H9 (cell line): ENCODE measurements at regions not wholly inside any gene's neighbourhood (a gene's known extent, or its start where the extent isn't known, plus 50 kb on each side); places are given as distances from the start of the nearest gene placed in this dataset.

Experiments
- DNase-seq: peaks from one replicate; pipeline ENCODE4 v3.0.0-alpha.2; 2017
- H2AFZ ChIP-seq: one replicate; pipeline ENCODE4 v1.6.1; 2013; ENCODE audit warnings: mild to moderate bottlenecking, low read length, control low read depth, moderate library complexity
- H2AK5ac ChIP-seq: 2 replicates; pipeline ENCODE4 v1.6.1; 2013; ENCODE audit warnings: low read length, control low read depth, mixed read lengths; ENCODE audit not compliant: insufficient read length
- H2BK120ac ChIP-seq: one replicate; pipeline ENCODE4 v1.6.1; 2013; ENCODE audit warnings: low read depth, mild to moderate bottlenecking, low read length, control low read depth, inconsistent platforms; ENCODE audit not compliant: poor library complexity, severe bottlenecking
- H2BK12ac ChIP-seq: 2 replicates; pipeline ENCODE4 v1.6.1; 2013; ENCODE audit warnings: low read length, control low read depth, mixed read lengths, low read depth; ENCODE audit not compliant: insufficient read length
- H2BK15ac ChIP-seq: 2 replicates; pipeline ENCODE4 v1.6.1; 2013; ENCODE audit warnings: low read depth, low read length, control low read depth
- H2BK20ac ChIP-seq: one replicate; pipeline ENCODE4 v1.6.1; 2013; ENCODE audit warnings: low read depth, mild to moderate bottlenecking, low read length, control low read depth, inconsistent platforms; ENCODE audit not compliant: poor library complexity, severe bottlenecking
- H2BK5ac ChIP-seq: 2 replicates; pipeline ENCODE4 v1.6.1; 2013; ENCODE audit warnings: low read length, control low read depth, mixed read lengths; ENCODE audit not compliant: insufficient read length
- H3K14ac ChIP-seq: 2 replicates; pipeline ENCODE4 v1.6.1; 2013; ENCODE audit warnings: low read length, control low read depth; ENCODE audit not compliant: insufficient read depth
- H3K18ac ChIP-seq: 2 replicates; pipeline ENCODE4 v1.6.1; 2013; ENCODE audit warnings: low read depth, mild to moderate bottlenecking, mixed read lengths, low read length, control low read depth; ENCODE audit not compliant: insufficient read length
- H3K23ac ChIP-seq: 2 replicates; pipeline ENCODE4 v1.6.1; 2013; ENCODE audit warnings: low read length, control low read depth, mixed read lengths, low read depth; ENCODE audit not compliant: insufficient read length
- H3K23me2 ChIP-seq: 2 replicates; pipeline ENCODE4 v1.6.1; 2013; ENCODE audit warnings: low read depth, mild to moderate bottlenecking, mixed read lengths, low read length, control low read depth; ENCODE audit not compliant: insufficient read length, poor library complexity, severe bottlenecking
- H3K27ac ChIP-seq: 2 replicates; pipeline ENCODE4 v1.5.1; 2013; ENCODE audit warnings: low read length, control low read depth, mixed read lengths, low read depth; ENCODE audit not compliant: insufficient read length
- H3K27me3 ChIP-seq: 2 replicates; pipeline ENCODE4 v1.6.1; 2013; ENCODE audit warnings: low read length, control low read depth, inconsistent platforms; ENCODE audit not compliant: insufficient read depth
- H3K4ac ChIP-seq: 2 replicates; pipeline ENCODE4 v1.6.1; 2013; ENCODE audit warnings: low read depth, mild to moderate bottlenecking, control low read depth, inconsistent platforms, low read length, moderate library complexity
- H3K4me1 ChIP-seq: 2 replicates; pipeline ENCODE4 v1.6.1; 2013; ENCODE audit warnings: low read length, control low read depth, inconsistent platforms; ENCODE audit not compliant: insufficient read depth
- H3K4me2 ChIP-seq: 2 replicates; pipeline ENCODE4 v1.6.1; 2013; ENCODE audit warnings: low read length, control low read depth, mixed read lengths; ENCODE audit not compliant: insufficient read length, insufficient read depth
- H3K56ac ChIP-seq: 2 replicates; pipeline ENCODE4 v1.6.1; 2013; ENCODE audit warnings: low read depth, mild to moderate bottlenecking, mixed read lengths, low read length, control low read depth; ENCODE audit not compliant: insufficient read length
- H3K79me1 ChIP-seq: 2 replicates; pipeline ENCODE4 v1.6.1; 2013; ENCODE audit warnings: low read depth, mild to moderate bottlenecking, moderate library complexity, low read length, control low read depth, inconsistent platforms; ENCODE audit not compliant: insufficient read depth, poor library complexity, severe bottlenecking
- H3K79me2 ChIP-seq: 2 replicates; pipeline ENCODE4 v1.6.1; 2013; ENCODE audit warnings: low read length, control low read depth, inconsistent platforms; ENCODE audit not compliant: insufficient read depth
- H3K9ac ChIP-seq: 2 replicates; pipeline ENCODE4 v1.6.1; 2013; ENCODE audit warnings: low read length, control low read depth, mixed read lengths; ENCODE audit not compliant: insufficient read length; ENCODE audit errors: extremely low read depth
- H3K9me3 ChIP-seq: one replicate; pipeline ENCODE4 v1.6.1; 2013; ENCODE audit warnings: low read depth, low read length, inconsistent platforms; ENCODE audit not compliant: control insufficient read depth
- H3T11ph ChIP-seq: one replicate; pipeline ENCODE4 v1.6.1; 2013; ENCODE audit warnings: mild to moderate bottlenecking, low read length, control low read depth, inconsistent platforms
- H4K20me1 ChIP-seq: one replicate; pipeline ENCODE4 v1.6.1; 2013; ENCODE audit not compliant: control insufficient read depth, insufficient read length, insufficient read depth
- H4K5ac ChIP-seq: 2 replicates; pipeline ENCODE4 v1.6.1; 2013; ENCODE audit warnings: low read depth, mild to moderate bottlenecking, mixed read lengths, low read length, control low read depth; ENCODE audit not compliant: insufficient read length
- H4K8ac ChIP-seq: replicated peaks from 2 replicates; pipeline ENCODE4 v1.6.1; 2013; ENCODE audit warnings: low read length, control low read depth, mixed read lengths, low read depth; ENCODE audit not compliant: insufficient read length
- H4K91ac ChIP-seq: 2 replicates; pipeline ENCODE4 v1.6.1; 2013; ENCODE audit warnings: low read depth, mild to moderate bottlenecking, moderate library complexity, mixed read lengths, low read length, control low read depth; ENCODE audit not compliant: insufficient read length
- H3K27ac Mint-ChIP-seq, 3 experiments: 2 replicates in 2 of 3; 3 replicates in 1 of 3; pipeline ENCODE4 v1.8.0; 2020 to 2021; ENCODE audit warnings: mixed read lengths in 3 of 3, mild to moderate bottlenecking in 1 of 3, moderate library complexity in 1 of 3
- H3K27me3 Mint-ChIP-seq: 2 replicates; pipeline ENCODE4 v1.8.0; 2021; ENCODE audit warnings: low read depth, mild to moderate bottlenecking, moderate library complexity, mixed read lengths
- H3K36me3 Mint-ChIP-seq, 3 experiments: 2 replicates in 2 of 3; 3 replicates in 1 of 3; pipeline ENCODE4 v1.8.0; 2020 to 2021; ENCODE audit warnings: low read depth in 3 of 3, mixed read lengths in 3 of 3; ENCODE audit not compliant: insufficient read depth in 1 of 3
- H3K4me1 Mint-ChIP-seq, 2 experiments: 2 replicates each; pipeline ENCODE4 v1.8.0; 2020; ENCODE audit warnings: mixed read lengths in 2 of 2
- H3K4me3 Mint-ChIP-seq, 2 experiments: 2 replicates in 1 of 2; 3 replicates in 1 of 2; pipeline ENCODE4 v1.8.0; 2020 to 2021; ENCODE audit warnings: mild to moderate bottlenecking in 2 of 2, mixed read lengths in 2 of 2, moderate library complexity in 1 of 2
- H3K9me3 Mint-ChIP-seq, 2 experiments: 2 replicates in 1 of 2; 3 replicates in 1 of 2; pipeline ENCODE4 v1.8.0; 2020; ENCODE audit warnings: mild to moderate bottlenecking in 2 of 2, mixed read lengths in 2 of 2, moderate library complexity in 1 of 2
- CTCF ChIP-seq: fragments of 200-600 bp; sonication (generic); conservative IDR thresholded peaks from 3 replicates; pipeline ENCODE4 v1.8.0; 2021; ENCODE audit warnings: antibody characterized with exemption, mild to moderate bottlenecking
- WGBS: extraction: QIAGEN DNeasy Blood & Tissue Kit; methylation state at CpG from one replicate; pipeline ENCODE4 v1.1.7; 2013; ENCODE audit warnings: missing lambda C conversion rate, low lambda C conversion rate, mixed read lengths; ENCODE audit not compliant: insufficient read length; ENCODE audit errors: extremely low coverage; 5-methylcytosine and 5-hydroxymethylcytosine counted together

GRCh38 chr10:44743535-44743934 lies 167.6 kb upstream of the TMEM72 start:
- peaks cover 0 to 7% (median 0%) of the 10 kb centered on the region in 3 experiments; a peak in 1 of 7 replicates for H3K36me3 Mint-ChIP-seq
- TF ChIP-seq CTCF, result no peak
- Histone ChIP-seq H2AFZ (no peak overlapping the region), H3K9me3 (no peaks in the 10 kb centered on the region), H3K9ac (no peak overlapping the region), H3K23ac (no peak overlapping the region), H3K18ac (no peak overlapping the region), H4K8ac (no peak overlapping the region), H2BK120ac (no peak overlapping the region), H2BK12ac (no peak overlapping the region), H3K4me2 (no peak overlapping the region), H4K20me1 (no peaks in the 10 kb centered on the region), H3K27me3 (no peaks in the 10 kb centered on the region), H3K27ac (no peak overlapping the region), H2AK5ac (no peak overlapping the region), H3T11ph (no peak overlapping the region), H3K23me2 (no peaks in the 10 kb centered on the region), H3K79me1 (no peaks in the 10 kb centered on the region), H3K56ac (no peak overlapping the region), H3K14ac (no peak overlapping the region), H2BK5ac (no peak overlapping the region), H3K4me1 (no peaks in the 10 kb centered on the region), H3K4ac (no peak overlapping the region), H3K79me2 (no peaks in the 10 kb centered on the region), H4K5ac (no peak overlapping the region), H2BK20ac (no peak overlapping the region), H4K91ac (no peak overlapping the region), H2BK15ac (no peak overlapping the region)
- H3K4me3 Mint-ChIP-seq, result no peak overlapping the region
- H3K27ac Mint-ChIP-seq, result no peak overlapping the region
- peaks cover 4 to 6% of the 10 kb centered on the region in 2 experiments; a peak in 2 of 5 replicates for H3K9me3 Mint-ChIP-seq
- peaks cover 4% of the 10 kb centered on the region for H3K27me3 Mint-ChIP-seq
- WGBS, result no CpG with 5 or more reads among the region's 1 CpG
- DNase-seq, result no peak
- H3K4me1 Mint-ChIP-seq, result no peaks in the 10 kb centered on the region
